Activated naive CD8-positive, alpha-beta T cell (primary cell): ENCODE measurements at regions not wholly inside any gene's neighbourhood (a gene's known extent, or its start where the extent isn't known, plus 50 kb on each side); places are given as distances from the start of the nearest gene placed in this dataset.
"Not testable (repeated sequence)": the region's sequence is repeated elsewhere in the genome, so short reads cannot be mapped to it uniquely, and the experiment has no call there.

Experiments
- H3K27ac Mint-ChIP-seq: one replicate; pipeline ENCODE4 v1.8.0; 2021; ENCODE audit warnings: mixed read lengths
- H3K27me3 Mint-ChIP-seq: one replicate; pipeline ENCODE4 v1.8.0; 2021; ENCODE audit warnings: mixed read lengths
- H3K36me3 Mint-ChIP-seq: one replicate; pipeline ENCODE4 v1.8.0; 2021; ENCODE audit warnings: mixed read lengths
- H3K4me1 Mint-ChIP-seq: one replicate; pipeline ENCODE4 v1.8.0; 2021; ENCODE audit warnings: low read depth, mixed read lengths
- H3K4me3 Mint-ChIP-seq: one replicate; pipeline ENCODE4 v1.8.0; 2021; ENCODE audit warnings: mild to moderate bottlenecking, mixed read lengths
- H3K9me3 Mint-ChIP-seq: one replicate; pipeline ENCODE4 v1.8.0; 2021; ENCODE audit warnings: low read depth, mixed read lengths

- H3K4me1 Mint-ChIP-seq = no peaks in the 10 kb centered on the region
- H3K27me3 Mint-ChIP-seq = no peaks in the 10 kb centered on the region
- H3K9me3 Mint-ChIP-seq = no peaks in the 10 kb centered on the region
- no peak overlapping the region for H3K4me3 Mint-ChIP-seq
- H3K36me3 Mint-ChIP-seq = no peaks in the 10 kb centered on the region
- H3K27ac Mint-ChIP-seq = no peak overlapping the region
Measured at GRCh38 chr21:22791986-22792560, 1793.9 kb downstream of the NCAM2 start.

- H3K36me3 Mint-ChIP-seq = no peaks in the 10 kb centered on the region
- no peak overlapping the region for H3K4me3 Mint-ChIP-seq
- H3K4me1 Mint-ChIP-seq = no peaks in the 10 kb centered on the region
- H3K27me3 Mint-ChIP-seq = no peaks in the 10 kb centered on the region
- no peak overlapping the region for H3K27ac Mint-ChIP-seq
- H3K9me3 Mint-ChIP-seq = no peaks in the 10 kb centered on the region
Measured at GRCh38 chr21:22795091-22795490, 1796.9 kb downstream of the NCAM2 start.

GRCh38 chr21:22795644-22796043 lies 1797.4 kb downstream of the NCAM2 start:
- Mint-ChIP-seq H3K36me3 (no peaks in the 10 kb centered on the region), H3K27me3 (no peaks in the 10 kb centered on the region), H3K9me3 (no peaks in the 10 kb centered on the region), H3K27ac (no peak overlapping the region), H3K4me1 (no peaks in the 10 kb centered on the region), H3K4me3 (no peak overlapping the region)

GRCh38 chr21:22796147-22796546 lies 1797.9 kb downstream of the NCAM2 start:
- Mint-ChIP-seq H3K9me3 (no peaks in the 10 kb centered on the region), H3K4me1 (no peaks in the 10 kb centered on the region), H3K27me3 (no peaks in the 10 kb centered on the region), H3K36me3 (no peaks in the 10 kb centered on the region), H3K27ac (no peak overlapping the region), H3K4me3 (no peak overlapping the region)

GRCh38 chr21:22804151-22804550 lies 1805.9 kb downstream of the NCAM2 start:
- Mint-ChIP-seq H3K27me3 (no peaks in the 10 kb centered on the region), H3K27ac (no peak overlapping the region), H3K4me3 (no peak overlapping the region), H3K9me3 (no peaks in the 10 kb centered on the region), H3K36me3 (no peaks in the 10 kb centered on the region), H3K4me1 (no peaks in the 10 kb centered on the region)

GRCh38 chr21:22806278-22806677 lies 1808.1 kb downstream of the NCAM2 start:
- Mint-ChIP-seq H3K27me3 (no peaks in the 10 kb centered on the region), H3K9me3 (no peaks in the 10 kb centered on the region), H3K4me1 (no peaks in the 10 kb centered on the region), H3K36me3 (no peaks in the 10 kb centered on the region), H3K27ac (no peak overlapping the region), H3K4me3 (no peak overlapping the region)

- no peak overlapping the region for H3K27ac Mint-ChIP-seq
- no peaks in the 10 kb centered on the region for H3K9me3 Mint-ChIP-seq
- no peaks in the 10 kb centered on the region for H3K36me3 Mint-ChIP-seq
- H3K4me3 Mint-ChIP-seq = no peak overlapping the region
- H3K27me3 Mint-ChIP-seq = peaks cover 2% of the 10 kb centered on the region
- H3K4me1 Mint-ChIP-seq = no peaks in the 10 kb centered on the region
Measured at GRCh38 chr21:22813201-22813600, 1815.0 kb downstream of the NCAM2 start.

- H3K27ac Mint-ChIP-seq, H3K9me3 Mint-ChIP-seq, H3K4me3 Mint-ChIP-seq, H3K36me3 Mint-ChIP-seq, H3K4me1 Mint-ChIP-seq, H3K27me3 Mint-ChIP-seq: not testable (repeated sequence)
Measured at GRCh38 chr21:22818681-22819485, 1820.7 kb downstream of the NCAM2 start.

- peaks cover 17% of the 10 kb centered on the region for H3K9me3 Mint-ChIP-seq
- no peak overlapping the region for H3K4me3 Mint-ChIP-seq
- H3K27ac Mint-ChIP-seq = no peak overlapping the region
- no peaks in the 10 kb centered on the region for H3K27me3 Mint-ChIP-seq
- H3K36me3 Mint-ChIP-seq = peaks cover 2% of the 10 kb centered on the region
- H3K4me1 Mint-ChIP-seq = no peaks in the 10 kb centered on the region
Measured at GRCh38 chr21:22827422-22827821, 1829.2 kb downstream of the NCAM2 start.

GRCh38 chr21:22842875-22843274 lies 1844.7 kb downstream of the NCAM2 start:
- Mint-ChIP-seq H3K36me3 (no peaks in the 10 kb centered on the region), H3K27ac (no peak overlapping the region)

GRCh38 chr21:22855581-22855980 lies 1857.4 kb downstream of the NCAM2 start:
- Mint-ChIP-seq H3K9me3 (no peaks in the 10 kb centered on the region), H3K27ac (no peak overlapping the region), H3K4me1 (no peaks in the 10 kb centered on the region), H3K4me3 (no peak overlapping the region), H3K36me3 (no peaks in the 10 kb centered on the region), H3K27me3 (no peaks in the 10 kb centered on the region)

More at GRCh38 chr21:22842875-22843274, 1844.7 kb downstream of the NCAM2 start:
- Mint-ChIP-seq H3K4me3 (no peak overlapping the region), H3K27me3 (no peaks in the 10 kb centered on the region), H3K4me1 (no peaks in the 10 kb centered on the region), H3K9me3 (no peaks in the 10 kb centered on the region)

- no peaks in the 10 kb centered on the region for H3K9me3 Mint-ChIP-seq
- H3K27me3 Mint-ChIP-seq = peaks cover 4% of the 10 kb centered on the region
- no peaks in the 10 kb centered on the region for H3K4me1 Mint-ChIP-seq
- no peak overlapping the region for H3K4me3 Mint-ChIP-seq
- H3K36me3 Mint-ChIP-seq = no peaks in the 10 kb centered on the region
- no peak overlapping the region for H3K27ac Mint-ChIP-seq
Measured at GRCh38 chr21:22871692-22872091, 1873.5 kb downstream of the NCAM2 start.

- Mint-ChIP-seq H3K27ac (no peak overlapping the region), H3K27me3 (no peaks in the 10 kb centered on the region), H3K36me3 (no peaks in the 10 kb centered on the region), H3K4me3 (no peak overlapping the region), H3K4me1 (no peaks in the 10 kb centered on the region), H3K9me3 (no peaks in the 10 kb centered on the region)
Measured at GRCh38 chr21:22880573-22880972, 1882.4 kb downstream of the NCAM2 start.

GRCh38 chr21:22881131-22881530 lies 1882.9 kb downstream of the NCAM2 start:
- no peak overlapping the region for H3K4me3 Mint-ChIP-seq
- no peaks in the 10 kb centered on the region for H3K9me3 Mint-ChIP-seq
- H3K4me1 Mint-ChIP-seq = no peaks in the 10 kb centered on the region
- H3K36me3 Mint-ChIP-seq = no peaks in the 10 kb centered on the region
- no peaks in the 10 kb centered on the region for H3K27me3 Mint-ChIP-seq
- no peak overlapping the region for H3K27ac Mint-ChIP-seq

- Mint-ChIP-seq H3K36me3 (no peaks in the 10 kb centered on the region), H3K4me1 (no peaks in the 10 kb centered on the region), H3K4me3 (no peak overlapping the region), H3K9me3 (no peaks in the 10 kb centered on the region), H3K27me3 (no peaks in the 10 kb centered on the region), H3K27ac (no peak overlapping the region)
Measured at GRCh38 chr21:22885079-22885478, 1886.9 kb downstream of the NCAM2 start.

- Mint-ChIP-seq H3K27me3 (no peaks in the 10 kb centered on the region), H3K9me3 (no peaks in the 10 kb centered on the region), H3K4me1 (no peaks in the 10 kb centered on the region), H3K27ac (no peak overlapping the region), H3K36me3 (no peaks in the 10 kb centered on the region), H3K4me3 (no peak overlapping the region)
Measured at GRCh38 chr21:22885614-22886013, 1887.4 kb downstream of the NCAM2 start.
